Endothelial cell of hepatic sinusoid (primary cell): ENCODE measurements at regions not wholly inside any gene's neighbourhood (a gene's known extent, or its start where the extent isn't known, plus 50 kb on each side); places are given as distances from the start of the nearest gene placed in this dataset.

Source experiments
- in situ Hi-C: cut with HindIII; loops from 2 replicates; pipeline ENCODE4 v1.10.0; 2017; ENCODE audit warnings: low sequenced_read_pairs

GRCh38 chr2:199136242-199136641 lies 321.5 kb downstream of the SATB2 start:
- in situ Hi-C loops, result no loop called here

GRCh38 chr2:199131876-199132275 lies 325.9 kb downstream of the SATB2 start:
- in situ Hi-C loops, result no loop called here

- in situ Hi-C loops, result no loop called here
Measured at GRCh38 chr2:199131136-199131655, 326.5 kb downstream of the SATB2 start.

GRCh38 chr2:199130501-199130900 lies 327.2 kb downstream of the SATB2 start:
- in situ Hi-C loops, result no loop called here

- in situ Hi-C loops, result no loop called here
Measured at GRCh38 chr2:199128476-199129229, 329.1 kb downstream of the SATB2 start.

- in situ Hi-C loops, result no loop called here
Measured at GRCh38 chr2:199119796-199120195, 337.9 kb downstream of the SATB2 start.

- in situ Hi-C loops, result no loop called here
Measured at GRCh38 chr2:199118673-199119112, 339.0 kb downstream of the SATB2 start.

GRCh38 chr2:199115169-199115568 lies 342.6 kb downstream of the SATB2 start:
- in situ Hi-C loops, result no loop called here

GRCh38 chr2:199113111-199113510 lies 344.6 kb downstream of the SATB2 start:
- in situ Hi-C loops, result no loop called here

GRCh38 chr2:199111458-199111857 lies 346.3 kb downstream of the SATB2 start:
- in situ Hi-C loops, result no loop called here

- in situ Hi-C loops, result no loop called here
Measured at GRCh38 chr2:199108056-199108455, 349.7 kb downstream of the SATB2 start.

- in situ Hi-C loops, result no loop called here
Measured at GRCh38 chr2:199105826-199106225, 351.9 kb downstream of the SATB2 start.

GRCh38 chr2:199101487-199101886 lies 356.3 kb downstream of the SATB2 start:
- in situ Hi-C loops, result no loop called here

GRCh38 chr2:199100326-199101110 lies 357.2 kb downstream of the SATB2 start:
- in situ Hi-C loops, result no loop called here

- in situ Hi-C loops, result no loop called here
Measured at GRCh38 chr2:199092419-199092818, 365.3 kb downstream of the SATB2 start.

GRCh38 chr2:199085261-199085660 lies 372.5 kb downstream of the SATB2 start:
- in situ Hi-C loops, result no loop called here

GRCh38 chr2:199070322-199070949 lies 387.3 kb downstream of the SATB2 start:
- in situ Hi-C loops, result no loop called here

- in situ Hi-C loops, result no loop called here
Measured at GRCh38 chr2:199064201-199064600, 393.5 kb downstream of the SATB2 start.

GRCh38 chr2:199057936-199058335 lies 399.8 kb downstream of the SATB2 start:
- in situ Hi-C loops, result no loop called here

GRCh38 chr2:199055336-199055735 lies 402.4 kb downstream of the SATB2 start:
- in situ Hi-C loops, result no loop called here

GRCh38 chr2:199042660-199043379 lies 414.9 kb downstream of the SATB2 start:
- in situ Hi-C loops, result no loop called here
